SK-N-SH (cell line): ENCODE measurements at regions not wholly inside any gene's neighbourhood (a gene's known extent, or its start where the extent isn't known, plus 50 kb on each side); places are given as distances from the start of the nearest gene placed in this dataset.

Source experiments
- CTCF ChIA-PET: fragments of 300-600, 350-600 bp; formaldehyde crosslinking; extraction: SDS; loops from one replicate; lab custom pipeline; 2021; lab: Yijun Ruan, JAX
- POLR2A ChIA-PET: fragments of 350-600 bp; sonication (Branson Sonifier 250); formaldehyde crosslinking; extraction: SDS; loops from one replicate; lab custom pipeline; 2020; ENCODE audit warnings: antibody characterized with exemption, inconsistent platforms; lab: Yijun Ruan, JAX
- DNase-seq: peaks from one replicate; pipeline ENCODE4 v3.0.0; 2012
- H2AFZ ChIP-seq: fragments of 200-600 bp; sonication (generic); 2 replicates; pipeline ENCODE4 v1.8.1; 2016; ENCODE audit warnings: antibody characterized with exemption, mild to moderate bottlenecking, low read depth
- H3F3A ChIP-seq: fragments of 200-600 bp; sonication (generic); replicated peaks from 2 replicates; pipeline ENCODE3; 2016; ENCODE audit warnings: antibody characterized with exemption, mild to moderate bottlenecking; ENCODE audit not compliant: insufficient read depth
- H3K27ac ChIP-seq, 2 experiments: fragments of 200-500 bp in 1 of 2; fragments of 200-600 bp in 1 of 2; sonication (Bioruptor generic) in 1 of 2; sonication (generic), shearing (Covaris generic) in 1 of 2; 2 replicates each; pipeline versions ENCODE4 v1.5.1 to v1.6.1; 2014 to 2016; ENCODE audit warnings: low read depth in 2 of 2, inconsistent platforms in 1 of 2, low read length in 1 of 2, mild to moderate bottlenecking in 1 of 2, mixed read lengths in 1 of 2
- H3K27me3 ChIP-seq: fragments of 200-600 bp; sonication (generic), shearing (Covaris generic); 2 replicates; pipeline ENCODE4 v1.6.1; 2016; ENCODE audit warnings: mixed run types; ENCODE audit not compliant: insufficient read depth
- H3K36me3 ChIP-seq, 2 experiments: fragments of 200-500 bp in 1 of 2; fragments of 200-600 bp in 1 of 2; sonication (Bioruptor generic) in 1 of 2; sonication (generic) in 1 of 2; replicated peaks in 1 of 2; 2 replicates each; pipeline versions ENCODE3 to v1.5.1; 2014 to 2016; ENCODE audit warnings: low read length in 1 of 2, mild to moderate bottlenecking in 1 of 2; ENCODE audit not compliant: insufficient read depth in 2 of 2, control insufficient read depth in 1 of 2
- H3K4me1 ChIP-seq, 2 experiments: fragments of 200-500 bp in 1 of 2; fragments of 200-600 bp in 1 of 2; sonication (Bioruptor generic) in 1 of 2; sonication (generic), shearing (Covaris generic) in 1 of 2; 2 replicates each; pipeline versions ENCODE4 v1.5.1 to v1.6.1; 2014 to 2016; ENCODE audit warnings: low read depth in 1 of 2, low read length in 1 of 2, mixed run types in 1 of 2; ENCODE audit not compliant: insufficient read depth in 2 of 2, control insufficient read depth in 1 of 2
- H3K4me2 ChIP-seq: fragments of 200-600 bp; sonication (generic), shearing (Covaris generic); 2 replicates; pipeline ENCODE4 v1.6.1; 2017; ENCODE audit warnings: mixed run types
- H3K4me3 ChIP-seq, 2 experiments: fragments of 200-500 bp in 1 of 2; fragments of 200-600 bp in 1 of 2; sonication (Bioruptor generic) in 1 of 2; sonication (generic), shearing (Covaris generic) in 1 of 2; 2 replicates each; pipeline versions ENCODE4 v1.5.1 to v1.8.1; 2014 to 2016; ENCODE audit warnings: low read depth in 2 of 2, inconsistent platforms in 1 of 2, low read length in 1 of 2, mild to moderate bottlenecking in 1 of 2, mixed read lengths in 1 of 2, moderate library complexity in 1 of 2
- H3K79me2 ChIP-seq: fragments of 200-600 bp; sonication (generic); 2 replicates; pipeline ENCODE4 v1.8.1; 2017; ENCODE audit warnings: mild to moderate bottlenecking; ENCODE audit not compliant: insufficient read depth
- H3K9ac ChIP-seq: fragments of 200-600 bp; sonication (generic); 2 replicates; pipeline ENCODE4 v1.6.1; 2017; ENCODE audit warnings: mixed run types
- H3K9me2 ChIP-seq: fragments of 200-600 bp; sonication (generic); 2 replicates; pipeline ENCODE4 v1.6.1; 2017; ENCODE audit warnings: mixed run types
- H3K9me3 ChIP-seq: fragments of 200-600 bp; sonication (generic); 2 replicates; pipeline ENCODE4 v1.6.1; 2017; ENCODE audit warnings: mixed run types, mild to moderate bottlenecking, moderate library complexity
- H4K20me1 ChIP-seq: fragments of 200-600 bp; sonication (generic); 2 replicates; pipeline ENCODE4 v1.6.1; 2017; ENCODE audit warnings: mild to moderate bottlenecking, mixed run types; ENCODE audit not compliant: insufficient read depth
- EP300 ChIP-seq, 2 experiments: IDR thresholded peaks; 2 replicates each; pipeline versions ENCODE4 v1.4.0 to v1.6.1; 2012; ENCODE audit warnings: borderline replicate concordance in 1 of 2, low read depth in 1 of 2, low read length in 1 of 2
- GATA2 ChIP-seq: sonication (generic); formaldehyde crosslinking; IDR thresholded peaks from 2 replicates; pipeline ENCODE4 v1.5.0; 2020; ENCODE audit warnings: mild to moderate bottlenecking, missing genetic modification reagents
- IRF3 ChIP-seq: fragments of 150-350 bp; IDR thresholded peaks from 2 replicates; pipeline ENCODE4 v1.6.1; 2016; ENCODE audit warnings: mild to moderate bottlenecking, low read depth, low read length
- RCOR1 ChIP-seq: fragments of 150-350 bp; IDR thresholded peaks from 2 replicates; pipeline ENCODE4 v1.6.1; 2017; ENCODE audit warnings: antibody characterized with exemption, low read length
- REST ChIP-seq: IDR thresholded peaks from 2 replicates; pipeline ENCODE4 v1.6.1; 2012; ENCODE audit warnings: mild to moderate bottlenecking, low read depth, low read length, moderate library complexity
- RFX5 ChIP-seq: IDR thresholded peaks from 2 replicates; pipeline ENCODE4 v1.6.1; 2012; ENCODE audit warnings: mild to moderate bottlenecking, improper control_type of control experiment, low read length
- SMC3 ChIP-seq: IDR thresholded peaks from 2 replicates; pipeline ENCODE4 v1.6.1; 2012; ENCODE audit warnings: low read depth, low read length, improper control_type of control experiment
- TAF1 ChIP-seq: IDR thresholded peaks from 2 replicates; pipeline ENCODE4 v1.6.1; 2012; ENCODE audit warnings: low read depth, mild to moderate bottlenecking, low read length, moderate library complexity, borderline replicate concordance
- TCF12 ChIP-seq: IDR thresholded peaks from 2 replicates; pipeline ENCODE4 v1.4.0; 2012
- TEAD4 ChIP-seq: IDR thresholded peaks from 2 replicates; pipeline ENCODE4 v1.4.0; 2012; ENCODE audit warnings: mild to moderate bottlenecking, borderline replicate concordance; ENCODE audit not compliant: insufficient read depth
- WGBS: methylation state at CpG from one replicate; pipeline ENCODE4 v1.1.6; 2017; ENCODE audit warnings: low lambda C conversion rate; 5-methylcytosine and 5-hydroxymethylcytosine counted together

DNA sequence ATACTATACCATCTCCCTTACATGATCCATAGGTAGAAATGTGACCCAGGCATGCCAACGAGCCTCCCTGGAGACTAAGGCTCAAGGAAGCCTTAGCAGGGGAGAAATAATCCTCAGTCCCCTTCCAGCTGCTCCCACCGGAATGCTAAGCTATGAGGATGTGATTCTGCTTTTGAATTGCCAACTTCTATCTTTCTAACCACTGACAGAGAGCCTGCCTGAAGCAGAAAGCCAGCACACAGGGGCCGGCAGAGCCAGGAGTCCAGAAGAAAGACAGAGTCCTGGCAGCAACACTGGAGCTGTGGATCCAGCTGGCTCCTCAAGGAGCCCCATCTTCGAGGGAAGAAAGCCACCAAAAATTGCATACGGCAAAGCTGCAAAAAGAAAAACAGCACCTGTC lies 579.6 kb upstream of the CDH5 start (continued):
- TF ChIP-seq REST (no peak), TCF12 (no peak), GATA2 (CRISPR knock-in tag) (no peak), EP300 (IDR thresholded peaks at IDR 0.05; ENCODE audit: borderline replicate concordance in 1 of 2, low read depth in 1 of 2, low read length in 1 of 2) (no peak)

DNA sequence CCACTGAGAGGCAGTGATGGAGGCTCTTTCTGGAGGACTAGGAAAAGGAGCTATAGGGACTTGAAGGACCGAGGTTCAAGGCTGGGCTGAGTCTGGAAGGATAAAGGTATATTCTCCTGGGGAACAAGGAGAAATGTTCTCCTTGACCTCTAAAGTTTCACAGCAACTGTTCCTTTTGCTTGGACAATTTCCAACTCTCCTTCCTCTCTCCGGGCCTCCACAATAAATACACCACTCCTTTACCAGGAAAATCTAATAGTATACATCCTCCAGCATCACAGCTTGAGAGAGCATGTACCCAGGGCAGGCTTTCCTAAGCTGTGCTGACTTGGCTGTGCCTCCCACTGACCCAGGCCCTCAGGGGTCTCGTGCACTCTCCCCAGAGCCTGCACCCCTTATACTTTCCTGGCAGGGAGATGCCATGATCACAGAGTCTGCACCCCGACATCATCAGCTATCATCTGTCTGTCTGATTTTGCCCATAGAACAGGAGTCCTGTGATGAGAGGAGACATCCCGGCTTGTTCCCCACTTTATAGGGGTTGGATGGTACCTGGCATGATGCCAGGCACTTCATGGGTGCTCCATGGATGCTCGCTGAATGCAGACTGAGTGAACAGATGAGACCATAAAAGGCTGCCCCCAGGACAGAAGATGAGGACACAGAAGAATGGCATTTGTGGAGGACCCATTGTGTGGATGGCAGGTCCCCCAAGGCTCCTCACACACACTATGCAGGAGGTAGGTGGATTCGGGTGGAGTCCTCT lies 582.6 kb upstream of the CDH5 start:
- ChIA-PET POLR2A (no interaction called here), CTCF (interaction anchor here (0.6 to 1.0 kb wide), 2 partner anchors 31 to 515 kb away, joined by 3 read pairs; no protein-coding TSS in a partner anchor)
- Histone ChIP-seq H3K4me1 (peaks cover 0 to 8% of the 10 kb centered on the region in 2 experiments; a peak in 1 of 4 replicates), H3K9me3 (no peaks in the 10 kb centered on the region), H3K27ac (no peak overlapping the region; a peak in 1 of 4 replicates), H4K20me1 (no peaks in the 10 kb centered on the region), H2AFZ (no peak overlapping the region), H3K9ac (no peak overlapping the region), H3K4me3 (no peak overlapping the region)
- WGBS = 38% methylated on average over 6 of the region's 7 CpGs
- TF ChIP-seq RFX5 = no peak
- TF ChIP-seq SMC3 = no peak
- TF ChIP-seq, all 33 proteins: peak for 0
- no peak for DNase-seq
- Histone ChIP-seq H3F3A (no peaks in the 10 kb centered on the region), H3K79me2 (no peaks in the 10 kb centered on the region), H3K36me3 (no peaks in the 10 kb centered on the region), H3K27me3 (no peaks in the 10 kb centered on the region), H3K4me2 (no peak overlapping the region), H3K9me2 (no peaks in the 10 kb centered on the region)

- no peak overlapping the region for H3K4me3 ChIP-seq
- no peaks in the 10 kb centered on the region for H3K36me3 ChIP-seq
- H2AFZ ChIP-seq = no peak overlapping the region
- CTCF ChIA-PET = interaction anchor here (0.6 to 1.0 kb wide), 2 partner anchors 30 to 61 kb away, joined by 3 read pairs; no protein-coding TSS in a partner anchor
- no peaks in the 10 kb centered on the region for H3K27me3 ChIP-seq
- H3K9me3 ChIP-seq = no peaks in the 10 kb centered on the region
- TF ChIP-seq IRF3 (no peak), RCOR1 (no peak), TAF1 (no peak), SMC3 (no peak), TCF12 (peak; percentile 41; the same call in 1 of the 2 replicates), TEAD4 (no peak)
- H3K79me2 ChIP-seq = no peaks in the 10 kb centered on the region
- H3K27ac ChIP-seq = peak overlapping the region in 1 of 2 experiments; percentile 61; a peak in 2 of 4 replicates
- POLR2A ChIA-PET = no interaction called here
- no peaks in the 10 kb centered on the region for H4K20me1 ChIP-seq
- peaks cover 0 to 6% of the 10 kb centered on the region in 2 experiments; a peak in 1 of 4 replicates for H3K4me1 ChIP-seq
- WGBS = 61% methylated on average over 12 of the region's 13 CpGs
- no peaks in the 10 kb centered on the region for H3F3A ChIP-seq
- H3K4me2 ChIP-seq = peak overlapping the region; percentile 55; the same call in 1 of the 2 replicates
- no peak overlapping the region for H3K9ac ChIP-seq
- DNase-seq = no peak
- H3K9me2 ChIP-seq = no peaks in the 10 kb centered on the region
Observed at GRCh38 chr16:65782611-65783600, 583.6 kb upstream of the CDH5 start.
